A549 (cell line): ENCODE measurements at regions not wholly inside any gene's neighbourhood (a gene's known extent, or its start where the extent isn't known, plus 50 kb on each side); places are given as distances from the start of the nearest gene placed in this dataset.

Source experiments
- ATAC-seq, 2 experiments: fragments of 200-7000 bp in 1 of 2; fragments of >200 bp in 1 of 2; cut with Nextera tagmentation in 1 of 2; cut with Tn5 transposase in 1 of 2; 3 replicates each; pipeline versions ENCODE4 v1.8.0 to v1.9.1; 2018 to 2020; ENCODE audit warnings: mild to moderate bottlenecking in 1 of 2, moderate library complexity in 1 of 2
- CTCF ChIA-PET: fragments of 300-600 bp; sonication (Branson Sonifier 250); formaldehyde crosslinking; extraction: SDS; loops from one replicate; lab custom pipeline; 2021; ENCODE audit warnings: antibody characterized with exemption, inconsistent platforms; lab: Yijun Ruan, JAX
- POLR2A ChIA-PET: fragments of 350-600 bp; formaldehyde crosslinking; extraction: SDS; loops from one replicate; lab custom pipeline; 2021; ENCODE audit warnings: antibody characterized with exemption, inconsistent platforms; lab: Yijun Ruan, JAX
- DNase-seq, 2 experiments: peaks; one replicate each; pipeline versions ENCODE4 v3.0.0 to v3.0.0-alpha.2; 2011 to 2016; ENCODE audit warnings: low read depth in 1 of 2, low spot score in 1 of 2
- FAIRE-seq: peaks from 2 replicates; lab custom pipeline; 2011; peaks lifted over from hg19 to GRCh38; lab: Jason Lieb, UNC
- H3K27ac ChIP-seq, 2 experiments: fragments of >200 bp; sonication (Bioruptor Twin); formaldehyde crosslinking; 3 replicates each; pipeline ENCODE4 v1.5.1; 2016 to 2017
- H3K4me1 ChIP-seq: fragments of >200 bp; sonication (Bioruptor Twin); formaldehyde crosslinking; 3 replicates; pipeline ENCODE4 v1.6.1; 2016
- H3K4me2 ChIP-seq: fragments of >200 bp; sonication (Bioruptor Twin); formaldehyde crosslinking; 3 replicates; pipeline ENCODE4 v1.6.1; 2016
- H3K4me3 ChIP-seq: fragments of >200 bp; sonication (Bioruptor Twin); formaldehyde crosslinking; 3 replicates; pipeline ENCODE4 v1.5.1; 2016
- H3K9me3 ChIP-seq: fragments of >200 bp; sonication (Bioruptor Twin); formaldehyde crosslinking; 3 replicates; pipeline ENCODE4 v1.6.1; 2016
- CBX8 ChIP-seq: fragments of 200-600 bp; sonication (generic); IDR thresholded peaks from 2 replicates; pipeline ENCODE4 v1.6.1; 2016
- CEBPB ChIP-seq, 2 experiments: fragments of >200 bp in 1 of 2; sonication (Bioruptor Twin) in 1 of 2; formaldehyde crosslinking in 1 of 2; IDR thresholded peaks; 2 replicates each; pipeline ENCODE4 v1.6.1; 2012 to 2016
- CHD2 ChIP-seq: fragments of 150-350 bp; IDR thresholded peaks from 2 replicates; pipeline ENCODE4 v1.6.1; 2014; ENCODE audit warnings: low read length; ENCODE audit not compliant: partially characterized antibody
- EHF ChIP-seq: fragments of 250-450 bp; sonication (Bioruptor Pico); IDR thresholded peaks from 2 replicates; pipeline ENCODE4 v1.5.0; 2020; ENCODE audit warnings: mild to moderate bottlenecking
- EHMT2 ChIP-seq: fragments of 200-600 bp; sonication (generic); IDR thresholded peaks from 2 replicates; pipeline ENCODE4 v1.6.1; 2016; ENCODE audit warnings: antibody characterized with exemption, low read depth, mild to moderate bottlenecking, moderate library complexity
- EP300 ChIP-seq, 2 experiments: fragments of >200 bp; sonication (Bioruptor Twin); formaldehyde crosslinking; IDR thresholded peaks; 2 replicates in 1 of 2; 3 replicates in 1 of 2; pipeline ENCODE4 v1.6.1; 2016 to 2017
- HOXB13 ChIP-seq: fragments of 250-450 bp; sonication (Bioruptor Pico); IDR thresholded peaks from 2 replicates; pipeline ENCODE4 v1.5.0; 2020; ENCODE audit warnings: low read depth, mild to moderate bottlenecking, moderate library complexity
- JUNB ChIP-seq: fragments of >200 bp; sonication (Bioruptor Twin); formaldehyde crosslinking; IDR thresholded peaks from 2 replicates; pipeline ENCODE4 v1.6.1; 2016
- MYC ChIP-seq: IDR thresholded peaks from 2 replicates; pipeline ENCODE4 v1.6.1; 2012; ENCODE audit warnings: mild to moderate bottlenecking, inconsistent platforms, low read length, improper control_type of control experiment, borderline replicate concordance
- NPAS2 ChIP-seq: fragments of 250-450 bp; sonication (Bioruptor Pico); IDR thresholded peaks from 2 replicates; pipeline ENCODE4 v1.8.0; 2022; ENCODE audit warnings: mild to moderate bottlenecking, moderate library complexity, borderline replicate concordance
- NR3C1 ChIP-seq: fragments of >200 bp; sonication (Bioruptor Twin); formaldehyde crosslinking; IDR thresholded peaks from 3 replicates; pipeline ENCODE4 v1.6.1; 2017
- POLR2A ChIP-seq: IDR thresholded peaks from 2 replicates; pipeline ENCODE4 v1.6.1; 2012; ENCODE audit warnings: mild to moderate bottlenecking, low read length
- RAD21 ChIP-seq, 2 experiments: fragments of >200 bp in 1 of 2; sonication (Bioruptor Twin) in 1 of 2; formaldehyde crosslinking in 1 of 2; IDR thresholded peaks in 1 of 2; conservative IDR thresholded peaks in 1 of 2; 2 replicates in 1 of 2; 3 replicates in 1 of 2; pipeline ENCODE4 v1.6.1; 2012 to 2018; ENCODE audit warnings: inconsistent platforms in 1 of 2
- SREBF2 ChIP-seq: fragments of 450-650 bp; IDR thresholded peaks from 2 replicates; pipeline ENCODE4 v1.6.1; 2014; ENCODE audit warnings: mild to moderate bottlenecking, moderate library complexity
- ZNF302 ChIP-seq: fragments of 250-450 bp; sonication (Bioruptor Pico); IDR thresholded peaks from 2 replicates; pipeline ENCODE4 v1.9.0; 2021; ENCODE audit warnings: inconsistent platforms, mild to moderate bottlenecking, moderate library complexity
- ZSCAN20 ChIP-seq: fragments of 250-450 bp; sonication (Bioruptor Pico); IDR thresholded peaks from 2 replicates; pipeline ENCODE4 v1.8.0; 2022; ENCODE audit warnings: mild to moderate bottlenecking, moderate library complexity
- WGBS: methylation state at CpG from one replicate; pipeline ENCODE4 v1.1.6; 2017; ENCODE audit errors: missing lambda C conversion rate; 5-methylcytosine and 5-hydroxymethylcytosine counted together
- TF ChIP-seq, protein P1 (sequence below): IDR thresholded peaks from 2 replicates; pipeline ENCODE4 v1.6.1; 2012; ENCODE audit warnings: low read depth, borderline replicate concordance
- TF ChIP-seq, protein P2 (sequence below): fragments of >200 bp; sonication (Bioruptor Twin); formaldehyde crosslinking; IDR thresholded peaks from 3 replicates; pipeline ENCODE4 v1.6.1; 2016
- TF ChIP-seq, protein P3 (sequence below): fragments of 250-450 bp; sonication (Bioruptor Pico); IDR thresholded peaks from 2 replicates; pipeline ENCODE4 v1.5.0; 2021; ENCODE audit warnings: mild to moderate bottlenecking, moderate library complexity, borderline replicate concordance
- TF ChIP-seq, protein P4 (sequence below): IDR thresholded peaks from 2 replicates; pipeline ENCODE4 v1.6.1; 2012
- TF ChIP-seq, protein P5 (sequence below): fragments of >200 bp; sonication (Bioruptor Twin); formaldehyde crosslinking; IDR thresholded peaks from 2 replicates; pipeline ENCODE4 v1.6.1; 2016
- TF ChIP-seq, protein P6 (sequence below): fragments of 200-600 bp; sonication (generic); IDR thresholded peaks from 2 replicates; pipeline ENCODE4 v1.6.1; 2016; ENCODE audit warnings: antibody characterized with exemption, mild to moderate bottlenecking, moderate library complexity

DNA sequence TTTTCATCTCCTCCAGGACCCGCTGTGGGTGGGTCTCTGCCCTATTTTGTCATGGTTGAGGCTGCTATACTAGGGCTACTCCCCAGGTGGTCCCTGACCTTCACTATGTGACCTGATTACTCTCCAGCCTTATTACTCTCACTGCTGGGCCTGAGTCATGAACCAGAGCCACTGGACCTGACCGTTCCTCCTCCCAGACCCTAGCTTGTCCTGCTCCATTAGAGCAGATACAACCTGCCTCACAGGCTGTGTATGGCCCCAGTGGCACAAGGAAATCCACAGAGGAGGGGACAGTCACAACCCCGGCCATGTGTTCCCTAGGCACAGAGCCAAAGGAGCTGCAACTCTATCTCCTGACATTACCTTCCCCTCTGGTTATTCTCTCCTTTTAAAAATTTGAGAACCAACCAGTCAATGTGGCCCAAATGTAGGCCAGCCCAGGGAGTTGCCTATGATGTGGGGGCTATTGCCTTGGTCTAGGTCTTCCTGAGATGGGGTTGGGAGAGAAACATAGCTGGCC lies 96.0 kb upstream of the FSTL4 start:
- DNase-seq (no peak), FAIRE-seq (no peak)
- CTCF ChIA-PET, result interaction anchor here (1.4 to 2.1 kb wide), 2 partner anchors 10 to 11 kb away, joined by 4 read pairs; no protein-coding TSS in a partner anchor

DNA sequence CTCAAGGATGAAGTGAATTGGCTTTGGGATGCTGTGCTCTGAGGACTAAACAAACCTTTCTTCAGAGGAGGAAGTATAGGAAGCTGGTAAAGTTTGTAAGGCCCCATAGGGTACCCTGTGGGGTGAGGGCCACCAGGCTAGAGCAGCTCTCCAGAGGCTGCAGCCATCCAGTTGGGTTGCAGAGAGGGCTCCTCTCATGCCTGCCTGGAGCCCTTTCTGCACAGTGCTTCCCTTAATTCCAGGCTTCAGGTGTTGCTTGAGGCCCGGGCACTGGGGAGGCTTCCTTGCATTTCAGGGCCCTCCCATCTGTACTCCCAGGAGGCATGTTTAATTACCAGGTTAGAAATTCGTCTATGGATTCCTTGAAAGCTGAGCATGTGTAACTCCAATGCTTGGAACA lies 95.3 kb upstream of the FSTL4 start:
- Histone ChIP-seq H3K4me1 (no peaks in the 10 kb centered on the region), H3K4me2 (no peak overlapping the region), H3K27ac (no peak overlapping the region), H3K4me3 (no peak overlapping the region), H3K9me3 (no peaks in the 10 kb centered on the region; the same call in 2 of the 3 replicates)
- WGBS, result 17% methylated on average over 2 of the region's 2 CpGs
- FAIRE-seq (no peak), DNase-seq (no peak), ATAC-seq (no peak)
- no peak for TF ChIP-seq SREBF2
- no peak for TF ChIP-seq NPAS2
- TF ChIP-seq, protein P1, sequence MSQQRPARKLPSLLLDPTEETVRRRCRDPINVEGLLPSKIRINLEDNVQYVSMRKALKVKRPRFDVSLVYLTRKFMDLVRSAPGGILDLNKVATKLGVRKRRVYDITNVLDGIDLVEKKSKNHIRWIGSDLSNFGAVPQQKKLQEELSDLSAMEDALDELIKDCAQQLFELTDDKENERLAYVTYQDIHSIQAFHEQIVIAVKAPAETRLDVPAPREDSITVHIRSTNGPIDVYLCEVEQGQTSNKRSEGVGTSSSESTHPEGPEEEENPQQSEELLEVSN, result no peak
- no peak for TF ChIP-seq JUNB
- TF ChIP-seq CEBPB (IDR thresholded peaks at IDR 0.05), result no peak
- TF ChIP-seq POLR2A, result no peak
- TF ChIP-seq, protein P2, sequence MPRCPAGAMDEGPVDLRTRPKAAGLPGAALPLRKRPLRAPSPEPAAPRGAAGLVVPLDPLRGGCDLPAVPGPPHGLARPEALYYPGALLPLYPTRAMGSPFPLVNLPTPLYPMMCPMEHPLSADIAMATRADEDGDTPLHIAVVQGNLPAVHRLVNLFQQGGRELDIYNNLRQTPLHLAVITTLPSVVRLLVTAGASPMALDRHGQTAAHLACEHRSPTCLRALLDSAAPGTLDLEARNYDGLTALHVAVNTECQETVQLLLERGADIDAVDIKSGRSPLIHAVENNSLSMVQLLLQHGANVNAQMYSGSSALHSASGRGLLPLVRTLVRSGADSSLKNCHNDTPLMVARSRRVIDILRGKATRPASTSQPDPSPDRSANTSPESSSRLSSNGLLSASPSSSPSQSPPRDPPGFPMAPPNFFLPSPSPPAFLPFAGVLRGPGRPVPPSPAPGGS, result no peak
- ChIA-PET POLR2A (interaction anchor here (0.6 kb wide), 1 partner anchor 1496 kb away, joined by 3 read pairs; no protein-coding TSS in a partner anchor), CTCF (interaction anchor here (0.6 to 2.1 kb wide), 3 partner anchors 9 to 16 kb away, joined by 3 to 4 read pairs (median 3); no protein-coding TSS in a partner anchor)

More for the DNA sequence above, 96.0 kb upstream of the FSTL4 start:
- Histone ChIP-seq H3K4me3 (no peak overlapping the region), H3K9me3 (no peaks in the 10 kb centered on the region; the same call in 2 of the 3 replicates), H3K4me2 (no peak overlapping the region), H3K27ac (no peak overlapping the region), H3K4me1 (no peaks in the 10 kb centered on the region)
- 72% methylated on average over 3 of the region's 3 CpGs for WGBS
- TF ChIP-seq MYC, result no peak
- no peak for TF ChIP-seq EP300 (IDR thresholded peaks at IDR 0.05)
- TF ChIP-seq NR3C1, result no peak
- no peak for TF ChIP-seq CHD2
- TF ChIP-seq EHF (CRISPR knock-in tag), result no peak
- TF ChIP-seq, protein P3, sequence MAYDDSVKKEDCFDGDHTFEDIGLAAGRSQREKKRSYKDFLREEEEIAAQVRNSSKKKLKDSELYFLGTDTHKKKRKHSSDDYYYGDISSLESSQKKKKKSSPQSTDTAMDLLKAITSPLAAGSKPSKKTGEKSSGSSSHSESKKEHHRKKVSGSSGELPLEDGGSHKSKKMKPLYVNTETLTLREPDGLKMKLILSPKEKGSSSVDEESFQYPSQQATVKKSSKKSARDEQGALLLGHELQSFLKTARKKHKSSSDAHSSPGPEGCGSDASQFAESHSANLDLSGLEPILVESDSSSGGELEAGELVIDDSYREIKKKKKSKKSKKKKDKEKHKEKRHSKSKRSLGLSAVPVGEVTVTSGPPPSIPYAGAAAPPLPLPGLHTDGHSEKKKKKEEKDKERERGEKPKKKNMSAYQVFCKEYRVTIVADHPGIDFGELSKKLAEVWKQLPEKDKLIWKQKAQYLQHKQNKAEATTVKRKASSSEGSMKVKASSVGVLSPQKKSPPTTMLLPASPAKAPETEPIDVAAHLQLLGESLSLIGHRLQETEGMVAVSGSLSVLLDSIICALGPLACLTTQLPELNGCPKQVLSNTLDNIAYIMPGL (CRISPR knock-in tag), result no peak
- TF ChIP-seq, protein P4, sequence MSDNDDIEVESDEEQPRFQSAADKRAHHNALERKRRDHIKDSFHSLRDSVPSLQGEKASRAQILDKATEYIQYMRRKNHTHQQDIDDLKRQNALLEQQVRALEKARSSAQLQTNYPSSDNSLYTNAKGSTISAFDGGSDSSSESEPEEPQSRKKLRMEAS, result no peak
- TF ChIP-seq, protein P5, sequence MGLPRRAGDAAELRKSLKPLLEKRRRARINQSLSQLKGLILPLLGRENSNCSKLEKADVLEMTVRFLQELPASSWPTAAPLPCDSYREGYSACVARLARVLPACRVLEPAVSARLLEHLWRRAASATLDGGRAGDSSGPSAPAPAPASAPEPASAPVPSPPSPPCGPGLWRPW, result no peak
- no peak for TF ChIP-seq ZSCAN20 (CRISPR knock-in tag)
- TF ChIP-seq, protein P2, result no peak
- no peak for TF ChIP-seq CBX8
- TF ChIP-seq EHMT2, result no peak
- no peak for TF ChIP-seq ZNF302
- no peak for TF ChIP-seq RAD21 (conservative IDR thresholded peaks at IDR 0.05 in 1 of 2, IDR thresholded peaks at IDR 0.05 in 1 of 2)
- TF ChIP-seq HOXB13 (CRISPR knock-in tag), result no peak
- TF ChIP-seq, protein P6, sequence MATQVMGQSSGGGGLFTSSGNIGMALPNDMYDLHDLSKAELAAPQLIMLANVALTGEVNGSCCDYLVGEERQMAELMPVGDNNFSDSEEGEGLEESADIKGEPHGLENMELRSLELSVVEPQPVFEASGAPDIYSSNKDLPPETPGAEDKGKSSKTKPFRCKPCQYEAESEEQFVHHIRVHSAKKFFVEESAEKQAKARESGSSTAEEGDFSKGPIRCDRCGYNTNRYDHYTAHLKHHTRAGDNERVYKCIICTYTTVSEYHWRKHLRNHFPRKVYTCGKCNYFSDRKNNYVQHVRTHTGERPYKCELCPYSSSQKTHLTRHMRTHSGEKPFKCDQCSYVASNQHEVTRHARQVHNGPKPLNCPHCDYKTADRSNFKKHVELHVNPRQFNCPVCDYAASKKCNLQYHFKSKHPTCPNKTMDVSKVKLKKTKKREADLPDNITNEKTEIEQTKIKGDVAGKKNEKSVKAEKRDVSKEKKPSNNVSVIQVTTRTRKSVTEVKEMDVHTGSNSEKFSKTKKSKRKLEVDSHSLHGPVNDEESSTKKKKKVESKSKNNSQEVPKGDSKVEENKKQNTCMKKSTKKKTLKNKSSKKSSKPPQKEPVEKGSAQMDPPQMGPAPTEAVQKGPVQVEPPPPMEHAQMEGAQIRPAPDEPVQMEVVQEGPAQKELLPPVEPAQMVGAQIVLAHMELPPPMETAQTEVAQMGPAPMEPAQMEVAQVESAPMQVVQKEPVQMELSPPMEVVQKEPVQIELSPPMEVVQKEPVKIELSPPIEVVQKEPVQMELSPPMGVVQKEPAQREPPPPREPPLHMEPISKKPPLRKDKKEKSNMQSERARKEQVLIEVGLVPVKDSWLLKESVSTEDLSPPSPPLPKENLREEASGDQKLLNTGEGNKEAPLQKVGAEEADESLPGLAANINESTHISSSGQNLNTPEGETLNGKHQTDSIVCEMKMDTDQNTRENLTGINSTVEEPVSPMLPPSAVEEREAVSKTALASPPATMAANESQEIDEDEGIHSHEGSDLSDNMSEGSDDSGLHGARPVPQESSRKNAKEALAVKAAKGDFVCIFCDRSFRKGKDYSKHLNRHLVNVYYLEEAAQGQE, result no peak
- ATAC-seq, result no peak
- POLR2A ChIA-PET, result no interaction called here
